ENCODE measurements at regions not wholly inside any gene's neighbourhood (a gene's known extent, or its start where the extent isn't known, plus 50 kb on each side); places are given as distances from the start of the nearest gene placed in this dataset.

DNA sequence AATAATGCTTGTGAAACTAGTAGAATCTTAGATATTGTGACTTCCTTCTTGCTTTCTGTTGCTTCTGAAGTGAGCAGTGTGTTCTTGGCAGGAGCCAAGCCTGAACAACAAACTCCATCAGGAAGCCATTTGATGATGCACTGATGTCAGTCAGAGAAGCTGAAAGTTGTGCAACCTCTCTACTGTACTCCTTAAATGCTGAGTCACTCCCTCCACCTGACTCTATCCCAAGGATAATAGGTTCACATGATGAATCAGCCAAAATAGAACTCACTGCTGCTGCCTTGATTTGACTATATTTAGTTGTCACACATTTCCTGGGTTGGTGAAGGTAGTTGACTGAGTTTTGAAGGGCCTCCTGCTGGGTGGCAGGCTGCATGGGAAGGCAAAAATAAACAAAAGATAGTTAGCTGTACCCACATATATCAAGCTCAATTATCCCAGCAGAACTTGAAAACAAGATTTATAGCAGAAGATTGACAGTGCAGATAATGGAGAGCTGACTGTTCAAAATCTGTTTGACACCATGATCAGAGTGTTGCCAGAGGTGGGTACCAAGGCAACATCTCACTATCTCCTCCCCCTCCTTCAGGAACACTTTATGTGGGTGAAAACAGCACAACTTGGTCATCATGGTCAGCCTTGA, 328.4 kb upstream of the DPH6 start:
- TF ChIP-seq MZF1 (tag by site-specific recombination; IDR thresholded peaks at IDR 0.05; ENCODE audit: borderline replicate concordance) (no peak), CTCF (tag by site-specific recombination; IDR thresholded peaks at IDR 0.05) (no peak), REST (tag by site-specific recombination; IDR thresholded peaks at IDR 0.05) (no peak), ZNF133 (tag by site-specific recombination; IDR thresholded peaks at IDR 0.05) (no peak), KLF7 (tag by site-specific recombination; IDR thresholded peaks at IDR 0.05; ENCODE audit: borderline replicate concordance) (no peak)

Measured in HEK293 (cell line).